ENCODE measurements at regions not wholly inside any gene's neighbourhood (a gene's known extent, or its start where the extent isn't known, plus 50 kb on each side); places are given as distances from the start of the nearest gene placed in this dataset.
"Not testable (repeated sequence)": the region's sequence is repeated elsewhere in the genome, so short reads cannot be mapped to it uniquely, and the experiment has no call there.

DNA sequence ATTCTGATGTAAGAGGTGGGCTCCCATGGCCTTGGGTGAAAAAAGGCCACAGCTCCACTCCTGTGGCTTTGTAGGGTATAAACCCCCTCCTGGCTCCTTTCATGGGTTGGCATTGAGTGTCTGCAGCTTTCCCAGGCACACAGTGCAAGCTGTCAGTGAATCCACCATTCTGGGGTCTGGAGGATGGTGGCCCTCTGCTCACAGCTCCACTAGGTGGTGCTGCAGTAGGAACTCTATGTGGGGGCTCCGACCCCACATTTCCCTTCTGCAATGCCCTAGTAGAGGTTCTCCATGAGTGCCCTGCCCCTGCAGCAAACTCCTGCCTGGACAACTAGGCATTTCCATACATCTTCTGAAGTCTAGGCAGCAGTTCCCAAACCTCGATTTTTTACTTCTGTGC lies 92.7 kb downstream of the UNC93B1 start:
- TF ChIP-seq, protein P1, sequence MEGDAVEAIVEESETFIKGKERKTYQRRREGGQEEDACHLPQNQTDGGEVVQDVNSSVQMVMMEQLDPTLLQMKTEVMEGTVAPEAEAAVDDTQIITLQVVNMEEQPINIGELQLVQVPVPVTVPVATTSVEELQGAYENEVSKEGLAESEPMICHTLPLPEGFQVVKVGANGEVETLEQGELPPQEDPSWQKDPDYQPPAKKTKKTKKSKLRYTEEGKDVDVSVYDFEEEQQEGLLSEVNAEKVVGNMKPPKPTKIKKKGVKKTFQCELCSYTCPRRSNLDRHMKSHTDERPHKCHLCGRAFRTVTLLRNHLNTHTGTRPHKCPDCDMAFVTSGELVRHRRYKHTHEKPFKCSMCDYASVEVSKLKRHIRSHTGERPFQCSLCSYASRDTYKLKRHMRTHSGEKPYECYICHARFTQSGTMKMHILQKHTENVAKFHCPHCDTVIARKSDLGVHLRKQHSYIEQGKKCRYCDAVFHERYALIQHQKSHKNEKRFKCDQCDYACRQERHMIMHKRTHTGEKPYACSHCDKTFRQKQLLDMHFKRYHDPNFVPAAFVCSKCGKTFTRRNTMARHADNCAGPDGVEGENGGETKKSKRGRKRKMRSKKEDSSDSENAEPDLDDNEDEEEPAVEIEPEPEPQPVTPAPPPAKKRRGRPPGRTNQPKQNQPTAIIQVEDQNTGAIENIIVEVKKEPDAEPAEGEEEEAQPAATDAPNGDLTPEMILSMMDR (IDR thresholded peaks at IDR 0.05), result not testable (repeated sequence)
- not testable (repeated sequence) for TF ChIP-seq POLR2AphosphoS5 (IDR thresholded peaks at IDR 0.05; ENCODE audit: insufficient read depth in 1 of 2, low read depth in 1 of 2); POLR2A (IDR thresholded peaks at IDR 0.05)
